ENCODE measurements at regions not wholly inside any gene's neighbourhood (a gene's known extent, or its start where the extent isn't known, plus 50 kb on each side); places are given as distances from the start of the nearest gene placed in this dataset.
A peak's percentile ranks its signal among the peaks of the same experiment; 100 is the strongest.

DNA sequence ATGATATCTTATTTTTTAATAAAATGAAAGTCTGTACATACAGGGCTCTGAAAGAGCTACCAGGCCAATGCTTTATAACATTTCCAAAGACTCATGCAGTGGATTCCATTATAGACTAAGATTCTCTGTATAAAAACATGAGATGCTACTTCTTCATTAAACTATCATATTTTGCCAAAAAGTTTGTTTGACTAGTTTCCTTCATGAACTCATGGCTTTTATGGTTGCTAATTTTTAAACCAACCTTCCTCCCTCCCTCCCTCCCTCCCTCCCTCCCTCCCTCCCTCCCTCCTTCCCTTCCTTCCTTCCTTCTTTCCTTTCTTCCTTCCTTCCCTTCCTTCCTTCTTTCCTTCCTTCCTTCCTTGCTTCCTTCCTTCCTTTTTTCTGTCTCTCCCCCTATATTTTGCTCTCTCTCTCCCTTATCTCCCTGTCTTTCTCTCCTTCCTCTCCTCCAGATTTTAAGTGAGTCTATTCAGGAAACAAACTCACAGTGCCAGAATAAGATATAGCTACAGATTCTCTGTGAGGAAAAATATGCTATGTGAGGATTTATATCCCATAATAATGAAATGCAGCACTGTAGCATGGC is 961.5 kb upstream of the ZEB2 start:
- H3K4me2 ChIP-seq (ENCODE audit: low read length): no peak overlapping the region
- no peak overlapping the region for H2AFZ ChIP-seq
- no peaks in the 10 kb centered on the region for H3K79me2 ChIP-seq
- H3K27ac ChIP-seq: no peak overlapping the region
- H3K4me1 ChIP-seq: no peaks in the 10 kb centered on the region
- no peaks in the 10 kb centered on the region for H3K27me3 ChIP-seq (ENCODE audit: control insufficient read depth, insufficient read depth, low read length)
- H3K9ac ChIP-seq: no peak overlapping the region
- no peak for TF ChIP-seq CTCF (IDR thresholded peaks at IDR 0.05)
- H3K9me3 ChIP-seq (ENCODE audit: control insufficient read depth, low read length): no peaks in the 10 kb centered on the region
- no peak overlapping the region for H3K4me3 ChIP-seq (ENCODE audit: low read depth, low read length)
- no peaks in the 10 kb centered on the region for H3K36me3 ChIP-seq (ENCODE audit: control insufficient read depth, insufficient read depth, low read length)

DNA sequence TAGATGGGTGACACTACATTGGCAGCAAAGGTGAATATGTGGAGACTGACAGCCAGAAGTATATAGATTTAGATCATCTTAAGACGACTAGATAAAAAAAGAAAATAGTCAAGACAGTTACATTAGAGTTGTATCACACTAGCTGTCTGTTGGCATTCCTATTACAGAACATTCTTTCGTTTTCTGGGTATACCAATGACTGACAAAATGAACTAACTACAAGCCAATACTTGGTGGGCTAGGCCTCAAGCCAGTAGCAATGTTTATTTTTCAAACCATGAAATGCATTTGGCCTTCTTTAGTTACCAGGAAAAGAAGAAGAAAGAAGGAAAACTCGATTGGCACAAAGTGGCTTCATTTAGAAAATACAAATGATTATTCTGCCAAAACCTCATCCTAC is 944.9 kb upstream of the ZEB2 start:
- no peak overlapping the region for H2AFZ ChIP-seq
- no peak overlapping the region for H3K4me2 ChIP-seq (ENCODE audit: low read length)
- H3K4me3 ChIP-seq (ENCODE audit: low read depth, low read length): no peak overlapping the region
- no peak for TF ChIP-seq CTCF (IDR thresholded peaks at IDR 0.05)
- no peaks in the 10 kb centered on the region for H3K79me2 ChIP-seq
- no peaks in the 10 kb centered on the region for H3K9me3 ChIP-seq (ENCODE audit: control insufficient read depth, low read length)
- H3K27ac ChIP-seq: no peak overlapping the region
- no peak overlapping the region for H3K9ac ChIP-seq
- no peaks in the 10 kb centered on the region for H3K27me3 ChIP-seq (ENCODE audit: control insufficient read depth, insufficient read depth, low read length)
- no peaks in the 10 kb centered on the region for H3K36me3 ChIP-seq (ENCODE audit: control insufficient read depth, insufficient read depth, low read length)
- no peaks in the 10 kb centered on the region for H3K4me1 ChIP-seq

DNA sequence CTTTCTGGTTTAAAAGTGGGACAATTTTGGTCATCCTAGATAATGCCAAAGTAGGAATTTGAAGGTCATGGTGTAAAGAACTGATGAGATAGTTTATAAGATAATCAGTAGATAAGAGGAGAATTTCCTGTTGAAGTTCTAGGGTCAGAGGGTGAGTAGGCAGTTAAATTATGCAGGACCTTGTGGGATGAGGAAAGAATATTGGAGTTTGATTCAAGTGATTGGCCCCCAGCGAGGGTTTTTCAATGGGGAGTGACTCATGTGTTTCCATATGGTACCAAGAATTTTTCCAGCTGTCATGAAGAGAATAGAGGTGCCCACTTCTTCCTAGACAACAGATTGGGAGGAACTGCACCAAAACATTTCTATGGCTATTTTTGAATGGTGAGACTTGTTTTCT is 940.2 kb upstream of the ZEB2 start:
- Histone ChIP-seq H3K36me3 (ENCODE audit: control insufficient read depth, insufficient read depth, low read length) (no peaks in the 10 kb centered on the region), H3K9ac (no peak overlapping the region), H3K79me2 (no peaks in the 10 kb centered on the region), H3K9me3 (ENCODE audit: control insufficient read depth, low read length) (no peaks in the 10 kb centered on the region), H3K4me2 (ENCODE audit: low read length) (no peak overlapping the region), H3K4me3 (ENCODE audit: low read depth, low read length) (no peak overlapping the region), H3K4me1 (no peaks in the 10 kb centered on the region), H3K27ac (no peak overlapping the region), H2AFZ (no peak overlapping the region), H3K27me3 (ENCODE audit: control insufficient read depth, insufficient read depth, low read length) (no peaks in the 10 kb centered on the region)
- no peak for TF ChIP-seq CTCF (IDR thresholded peaks at IDR 0.05)

- Histone ChIP-seq H3K4me1 (no peaks in the 10 kb centered on the region), H3K27me3 (ENCODE audit: control insufficient read depth, insufficient read depth, low read length) (no peaks in the 10 kb centered on the region), H3K27ac (no peak overlapping the region), H3K36me3 (ENCODE audit: control insufficient read depth, insufficient read depth, low read length) (no peaks in the 10 kb centered on the region), H3K4me3 (ENCODE audit: low read depth, low read length) (no peak overlapping the region), H3K4me2 (ENCODE audit: low read length) (peak overlapping the region; percentile 34), H3K9me3 (ENCODE audit: control insufficient read depth, low read length) (no peaks in the 10 kb centered on the region), H3K9ac (no peak overlapping the region), H2AFZ (no peak overlapping the region), H3K79me2 (no peaks in the 10 kb centered on the region)
- no peak for TF ChIP-seq CTCF (IDR thresholded peaks at IDR 0.05)
Measured at GRCh38 chr2:145431181-145431951, 911.4 kb upstream of the ZEB2 start.

- Histone ChIP-seq H3K79me2 (no peaks in the 10 kb centered on the region), H3K9me3 (ENCODE audit: control insufficient read depth, low read length) (peaks cover 4% of the 10 kb centered on the region), H3K4me2 (ENCODE audit: low read length) (no peak overlapping the region), H3K9ac (no peak overlapping the region), H3K4me1 (no peaks in the 10 kb centered on the region), H3K27me3 (ENCODE audit: control insufficient read depth, insufficient read depth, low read length) (no peaks in the 10 kb centered on the region), H2AFZ (no peak overlapping the region), H3K27ac (no peak overlapping the region), H3K4me3 (ENCODE audit: low read depth, low read length) (no peak overlapping the region), H3K36me3 (ENCODE audit: control insufficient read depth, insufficient read depth, low read length) (no peaks in the 10 kb centered on the region)
- TF ChIP-seq CTCF (IDR thresholded peaks at IDR 0.05): no peak
Measured at GRCh38 chr2:145423809-145424208, 903.9 kb upstream of the ZEB2 start.

Data from parathyroid adenoma (tissue), 2 donors.